HG03045 (cell line): ENCODE measurements at regions not wholly inside any gene's neighbourhood (a gene's known extent, or its start where the extent isn't known, plus 50 kb on each side); places are given as distances from the start of the nearest gene placed in this dataset.
"Not testable (repeated sequence)": the region's sequence is repeated elsewhere in the genome, so short reads cannot be mapped to it uniquely, and the experiment has no call there.

Experiments used
- ATAC-seq: cut with Tn5 transposase; IDR thresholded peaks from one replicate; pipeline ENCODE4 v1.9.1; 2021; ENCODE audit warnings: mild to moderate bottlenecking, moderate library complexity; ENCODE audit not compliant: unreplicated experiment

DNA sequence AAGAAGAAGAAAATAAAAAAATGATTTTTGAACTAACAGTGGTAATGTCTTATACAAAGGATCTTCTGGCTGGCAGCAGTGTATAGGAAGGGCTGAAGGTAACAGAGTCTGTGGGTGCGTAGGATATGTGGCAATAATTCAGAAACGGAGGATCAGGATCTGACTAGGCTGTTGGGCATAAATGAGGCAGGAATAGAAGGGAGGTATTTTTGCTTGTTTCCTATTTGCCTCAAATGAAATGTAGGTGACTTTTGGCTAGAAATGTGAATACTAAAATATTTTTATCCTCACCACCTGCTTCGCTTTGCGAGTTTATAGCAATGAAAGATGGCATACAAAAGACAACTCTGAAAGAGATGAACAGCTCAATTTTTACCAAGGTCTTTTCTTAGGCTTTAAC lies 1086.1 kb upstream of the CELF4 start:
- ATAC-seq = no peak

DNA sequence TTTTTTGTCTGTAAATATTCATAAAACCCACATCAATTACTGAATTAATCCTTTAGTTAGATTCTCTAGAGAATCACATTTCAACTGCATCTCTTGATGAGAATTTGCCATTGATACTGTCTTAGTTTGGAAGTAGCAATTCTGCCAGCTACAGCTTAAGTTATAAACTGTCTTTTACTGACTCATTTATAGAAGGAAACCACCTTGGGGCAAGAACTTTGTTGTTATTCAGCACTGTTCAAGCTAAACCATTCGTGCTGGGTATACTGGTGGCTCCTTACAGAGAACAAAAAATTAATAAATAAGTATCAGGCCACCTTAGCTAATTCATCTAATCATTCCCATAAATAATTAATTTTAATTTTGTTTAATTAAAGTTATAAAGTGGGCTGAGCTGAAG lies 1082.6 kb upstream of the CELF4 start:
- no peak for ATAC-seq

DNA sequence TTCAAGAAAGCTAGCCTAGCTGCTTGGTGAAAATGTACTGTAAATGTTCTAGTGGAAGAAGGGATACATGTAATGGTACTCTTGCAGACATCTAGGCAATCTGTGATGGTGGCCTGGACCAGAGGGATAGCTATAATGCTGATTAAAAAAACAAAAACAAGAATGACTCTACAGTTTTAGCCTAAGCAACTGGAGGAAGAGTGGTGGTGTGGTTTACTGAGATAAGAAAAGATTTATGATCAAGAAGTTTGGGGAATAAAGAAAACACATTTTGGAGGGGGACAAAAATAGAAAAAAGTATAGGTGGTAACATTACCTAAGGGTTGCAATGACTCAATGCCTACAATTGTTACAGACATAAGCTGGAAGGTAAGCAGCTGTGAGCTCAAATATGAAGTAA lies 1080.7 kb upstream of the CELF4 start:
- ATAC-seq = no peak

DNA sequence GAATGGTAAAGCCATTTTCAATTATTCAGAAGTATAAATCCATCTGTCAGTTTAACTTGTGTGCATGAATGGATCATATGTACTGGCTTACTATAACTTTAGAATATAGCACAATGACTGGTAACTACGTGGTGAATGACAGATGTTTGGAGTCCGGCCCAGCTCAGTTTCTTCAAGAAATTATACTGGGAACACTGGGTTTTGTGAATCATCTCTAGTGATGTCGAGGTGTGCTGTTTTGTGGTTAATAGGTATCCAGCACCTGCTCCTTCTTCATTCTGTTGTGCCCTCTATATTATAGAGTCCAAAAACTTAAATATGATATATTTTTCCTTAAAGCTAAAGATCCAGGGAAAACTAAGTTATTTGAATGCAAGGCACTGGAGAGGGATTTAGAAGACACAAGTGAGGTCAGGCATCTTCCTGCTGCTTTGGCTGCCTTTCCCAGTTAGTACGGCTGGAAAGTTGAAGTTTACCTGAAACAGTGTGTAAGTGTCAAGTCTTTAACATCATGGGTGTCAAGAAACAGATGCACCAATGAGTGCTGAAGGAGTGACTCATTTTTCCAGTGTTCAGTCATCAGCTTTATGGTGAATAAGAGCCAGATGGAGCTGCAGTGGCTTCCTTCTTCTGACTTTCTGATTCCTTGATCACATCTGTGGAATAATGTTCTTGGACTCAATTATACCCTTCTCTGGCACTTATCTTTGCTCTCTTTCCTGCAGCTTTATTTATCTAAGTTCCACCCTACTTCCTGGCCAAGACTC lies 1079.5 kb upstream of the CELF4 start:
- no peak for ATAC-seq

DNA sequence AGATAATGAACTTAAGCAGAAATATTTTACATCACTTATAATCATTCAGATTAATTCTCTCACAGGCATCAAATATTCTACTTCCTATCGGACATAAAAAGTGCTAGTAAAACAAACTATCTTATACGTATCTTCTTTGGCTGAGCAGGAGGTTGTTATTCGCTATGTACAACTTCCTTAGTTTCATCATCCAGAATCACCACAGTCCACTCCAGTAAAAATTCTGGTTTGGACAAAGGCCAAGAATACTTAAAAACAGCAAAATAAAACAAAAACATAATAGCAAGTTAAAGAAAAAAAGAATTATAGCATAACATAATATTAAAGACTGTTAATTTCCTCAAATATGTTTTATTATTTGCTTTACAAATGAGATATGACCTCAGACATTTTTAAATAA lies 1077.1 kb upstream of the CELF4 start:
- no peak for ATAC-seq

- not testable (repeated sequence) for ATAC-seq
Observed at GRCh38 chr18:38639700-38640099, 1074.1 kb upstream of the CELF4 start.

DNA sequence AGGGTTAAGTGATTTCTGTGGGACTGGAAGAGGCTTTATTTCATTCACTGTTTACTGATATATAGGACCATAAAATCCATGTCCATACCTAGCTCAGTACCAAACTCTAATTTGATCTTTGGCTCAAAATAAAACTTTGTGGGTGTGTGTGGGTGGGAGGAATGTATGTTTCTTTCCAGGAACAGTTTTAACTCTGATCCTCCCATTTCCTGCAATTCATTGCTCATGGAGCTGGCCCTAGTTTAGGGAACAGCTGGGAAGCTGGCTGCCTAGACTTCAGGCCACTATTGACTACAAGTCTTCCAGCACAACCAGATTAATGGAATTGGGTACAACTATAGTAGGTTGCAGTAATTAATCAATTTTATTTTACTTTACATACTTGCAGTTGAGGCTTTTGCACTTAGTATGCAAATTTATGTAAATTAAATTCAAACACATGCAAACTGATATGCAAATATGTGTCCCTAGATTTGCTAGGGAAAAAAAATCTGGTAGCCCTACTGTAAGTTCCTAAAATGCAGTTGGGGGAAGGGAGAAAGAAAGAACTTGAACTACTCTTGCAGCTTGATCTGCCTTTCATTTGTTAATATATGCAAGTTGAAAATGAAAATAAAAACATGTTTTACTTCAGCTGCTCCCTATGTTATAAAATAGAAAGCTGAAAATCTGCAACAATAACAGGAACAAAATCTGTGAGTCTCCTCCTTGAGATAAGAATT lies 1070.3 kb upstream of the CELF4 start:
- ATAC-seq = no peak

- no peak for ATAC-seq
Observed at GRCh38 chr18:38634117-38634516, 1068.5 kb upstream of the CELF4 start.

- ATAC-seq = no peak
Observed at GRCh38 chr18:38633333-38633732, 1067.7 kb upstream of the CELF4 start.

- no peak for ATAC-seq
Observed at GRCh38 chr18:38619129-38619528, 1053.5 kb upstream of the CELF4 start.

GRCh38 chr18:38616306-38616705 lies 1050.7 kb upstream of the CELF4 start:
- ATAC-seq = no peak

- no peak for ATAC-seq
Observed at GRCh38 chr18:38612904-38613303, 1047.3 kb upstream of the CELF4 start.

GRCh38 chr18:38611036-38611964 lies 1045.7 kb upstream of the CELF4 start:
- ATAC-seq = peak; percentile 86

DNA sequence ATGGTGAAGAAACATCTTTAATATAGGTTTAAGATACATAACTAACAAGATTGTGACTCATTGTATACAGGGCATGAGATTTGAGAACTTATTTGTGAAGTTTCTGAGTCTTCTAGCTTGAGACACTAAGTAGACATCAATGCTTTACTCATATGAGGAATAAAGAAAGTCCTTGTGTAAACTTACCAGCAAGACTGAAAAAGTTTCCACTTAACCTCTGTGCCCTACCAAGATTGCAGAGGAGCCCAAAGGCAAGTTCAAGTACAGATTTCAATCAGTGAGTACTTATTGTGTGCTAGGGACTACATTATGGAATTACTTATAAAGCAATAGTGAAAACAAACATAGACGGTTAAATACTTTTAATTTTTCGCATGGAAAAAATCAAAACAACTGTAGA lies 1041.2 kb upstream of the CELF4 start:
- no peak for ATAC-seq

DNA sequence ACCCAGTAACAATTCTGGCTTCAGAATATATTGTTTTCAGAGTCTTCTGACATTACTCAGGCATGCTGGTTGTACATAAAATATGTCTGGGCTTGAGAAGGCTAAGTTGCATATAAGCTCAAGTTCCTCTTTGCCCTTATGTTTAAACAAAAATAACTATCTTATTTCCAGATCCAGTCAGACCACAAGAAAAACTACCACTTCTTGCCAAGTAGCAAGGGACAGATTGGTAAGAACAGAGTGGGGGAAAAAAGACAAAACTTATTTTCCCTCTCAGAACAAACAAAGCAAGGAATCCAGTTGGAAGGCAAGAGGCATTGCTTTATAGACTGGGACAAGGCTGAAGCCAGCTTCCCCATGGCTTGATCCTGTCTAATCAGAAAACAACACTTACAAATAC lies 1036.7 kb upstream of the CELF4 start:
- ATAC-seq = no peak

DNA sequence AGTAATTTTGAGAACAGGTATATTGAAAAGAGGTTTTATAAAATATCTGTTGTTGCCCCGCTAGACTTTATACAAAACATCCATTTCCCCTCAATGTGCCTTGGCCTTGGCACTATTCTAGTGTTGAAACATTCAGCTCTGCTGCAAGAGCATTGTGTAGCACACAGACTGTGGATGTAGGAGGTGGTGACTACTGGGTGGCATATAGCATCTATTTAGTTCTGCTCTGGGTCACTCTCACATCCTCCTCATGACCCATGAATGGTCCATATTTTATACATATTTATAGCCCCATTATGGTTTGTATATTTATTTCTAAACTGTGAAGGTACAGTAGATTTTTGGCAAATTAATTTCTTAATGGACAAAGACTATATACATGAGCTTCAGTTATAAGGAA lies 1022.0 kb upstream of the CELF4 start:
- ATAC-seq = no peak

DNA sequence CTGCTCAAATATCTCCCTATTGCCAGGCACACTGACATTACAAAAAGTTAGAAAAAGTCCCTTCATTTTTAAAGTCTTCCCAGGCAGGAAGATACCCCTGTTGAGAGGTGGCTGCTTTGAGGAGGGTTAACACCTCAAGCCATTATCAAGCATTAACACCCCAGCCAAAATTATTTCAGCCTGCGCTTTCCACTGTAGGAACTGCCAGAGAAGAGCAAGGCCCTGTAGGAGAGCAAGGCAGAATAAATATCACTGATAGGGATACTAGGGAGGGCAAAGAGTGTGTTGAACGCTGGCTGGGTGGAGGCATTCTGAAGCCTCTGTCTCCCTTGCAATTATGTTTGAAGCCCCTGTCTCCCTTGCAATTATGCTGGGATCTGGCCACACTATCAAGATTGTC lies 1020.7 kb upstream of the CELF4 start:
- ATAC-seq = no peak

- no peak for ATAC-seq
Observed at GRCh38 chr18:38579764-38580163, 1014.2 kb upstream of the CELF4 start.

GRCh38 chr18:38576916-38577315 lies 1011.3 kb upstream of the CELF4 start:
- no peak for ATAC-seq

DNA sequence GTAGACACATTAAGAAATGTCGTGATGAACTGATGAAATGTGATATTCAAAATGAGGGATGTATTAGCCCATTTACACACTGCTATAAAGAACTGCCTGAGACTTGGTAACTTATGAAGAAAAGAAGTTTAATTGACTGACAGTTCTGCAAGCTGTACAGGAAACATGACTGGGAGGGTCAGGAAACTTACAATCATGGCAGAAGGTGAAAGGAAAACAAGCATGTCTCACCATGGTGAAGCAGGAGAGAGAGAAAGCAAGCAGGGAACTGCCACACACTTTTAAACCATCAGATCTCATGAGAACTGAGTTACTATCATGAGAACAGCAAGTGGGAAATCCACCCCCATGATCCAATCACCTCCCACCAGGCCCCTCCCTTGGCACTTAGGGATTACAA lies 1010.8 kb upstream of the CELF4 start:
- no peak for ATAC-seq

GRCh38 chr18:38575648-38576047 lies 1010.0 kb upstream of the CELF4 start:
- ATAC-seq = no peak
